Endothelial cell of umbilical vein (primary cell): ENCODE measurements at regions not wholly inside any gene's neighbourhood (a gene's known extent, or its start where the extent isn't known, plus 50 kb on each side); places are given as distances from the start of the nearest gene placed in this dataset.
"Not testable (repeated sequence)": the region's sequence is repeated elsewhere in the genome, so short reads cannot be mapped to it uniquely, and the experiment has no call there.

Experiments used
- CTCF ChIP-seq, 2 donors: IDR thresholded peaks; 1 replicate in 1 of 2; 2 replicates in 1 of 2; pipeline ENCODE4 v1.5.1; 2011; ENCODE audit warnings: low read length in 2 of 2, mild to moderate bottlenecking in 2 of 2, moderate library complexity in 2 of 2, control low read depth in 1 of 2, inconsistent platforms in 1 of 2, low read depth in 1 of 2; ENCODE audit not compliant: insufficient read depth in 1 of 2; ENCODE audit errors: extremely low read depth in 1 of 2
- EZH2 ChIP-seq: IDR thresholded peaks from 2 replicates; pipeline ENCODE4 v1.6.1; 2012; ENCODE audit warnings: borderline replicate concordance, low read depth, mild to moderate bottlenecking, moderate library complexity, low read length, inconsistent platforms; ENCODE audit not compliant: severe bottlenecking
- GATA2 ChIP-seq: IDR thresholded peaks from 2 replicates; pipeline ENCODE4 v1.7.0; 2011; ENCODE audit warnings: low read depth, mild to moderate bottlenecking, moderate library complexity, mixed read lengths, low read length; ENCODE audit not compliant: insufficient read length, insufficient read depth
- JUN ChIP-seq: IDR thresholded peaks from 2 replicates; pipeline ENCODE4 v1.6.1; 2011; ENCODE audit warnings: borderline replicate concordance, low read depth; ENCODE audit not compliant: insufficient read length, insufficient read depth
- MAX ChIP-seq: IDR thresholded peaks from 2 replicates; pipeline ENCODE4 v1.6.1; 2011; ENCODE audit not compliant: insufficient read depth, insufficient read length
- MYC ChIP-seq: IDR thresholded peaks from one replicate; pipeline ENCODE4 v1.6.1; 2011; ENCODE audit warnings: mild to moderate bottlenecking, low read depth, low read length
- POLR2A ChIP-seq: IDR thresholded peaks from 2 replicates; pipeline ENCODE4 v1.6.1; 2012; ENCODE audit warnings: low read depth, mild to moderate bottlenecking, control low read depth, low read length
- POLR2AphosphoS5 ChIP-seq: IDR thresholded peaks from 2 replicates; pipeline ENCODE4 v1.6.1; 2012; ENCODE audit warnings: low read depth, mild to moderate bottlenecking, control low read depth, low read length, moderate library complexity; ENCODE audit not compliant: insufficient read depth

- TF ChIP-seq CTCF (IDR thresholded peaks at IDR 0.05; ENCODE audit: extremely low read depth in 1 of 2, insufficient read depth in 1 of 2, low read depth in 1 of 2, low read length in 2 of 2); JUN; MAX; POLR2A; GATA2; EZH2; MYC; POLR2AphosphoS5: not testable (repeated sequence)
These were observed 137.8 kb downstream of the KLRB1 start for GRCh38 chr12:9469956-9470355.
